ENCODE measurements at regions not wholly inside any gene's neighbourhood (a gene's known extent, or its start where the extent isn't known, plus 50 kb on each side); places are given as distances from the start of the nearest gene placed in this dataset.
"Not testable (repeated sequence)": the region's sequence is repeated elsewhere in the genome, so short reads cannot be mapped to it uniquely, and the experiment has no call there.

- no peak for DNase-seq (ENCODE audit: extremely low spot score)
- WGBS, result 73% methylated on average over 1 of the region's 2 CpGs
- H3K27ac ChIP-seq (replicated peaks in 1 of 4), result no peak overlapping the region
- no peaks in the 10 kb centered on the region for H3K36me3 ChIP-seq
- H3K4me3 ChIP-seq, result no peak overlapping the region
- intact Hi-C loops (cut with DNase I), result no loop called here
- H3K4me1 ChIP-seq, result no peaks in the 10 kb centered on the region
- H3K9me3 ChIP-seq, result no peaks in the 10 kb centered on the region
- no peak for TF ChIP-seq POLR2A (IDR thresholded peaks at IDR 0.05; ENCODE audit: low read depth)
- no peak for TF ChIP-seq EP300 (IDR thresholded peaks at IDR 0.05)
- TF ChIP-seq POLR2AphosphoS5 (IDR thresholded peaks at IDR 0.05), result no peak
- TF ChIP-seq CTCF (IDR thresholded peaks at IDR 0.05), result no peak
- H3K27me3 ChIP-seq, result no peaks in the 10 kb centered on the region
Observed at GRCh38 chr3:6066397-6066796, 794.5 kb upstream of the GRM7 start.

GRCh38 chr3:6066868-6067578 lies 793.9 kb upstream of the GRM7 start:
- H3K9me3 ChIP-seq; H3K27ac ChIP-seq (replicated peaks in 1 of 4); H3K4me3 ChIP-seq; DNase-seq (ENCODE audit: extremely low spot score); intact Hi-C loops (cut with DNase I); H3K4me1 ChIP-seq; H3K36me3 ChIP-seq; H3K27me3 ChIP-seq: not testable (repeated sequence)
- WGBS, result 90% methylated on average over 17 of the region's 17 CpGs

- TF ChIP-seq CTCF (IDR thresholded peaks at IDR 0.05) (no peak), POLR2A (IDR thresholded peaks at IDR 0.05; ENCODE audit: low read depth) (no peak), POLR2AphosphoS5 (IDR thresholded peaks at IDR 0.05) (no peak), EP300 (IDR thresholded peaks at IDR 0.05) (no peak)
Observed at GRCh38 chr3:6074952-6075351, 786.0 kb upstream of the GRM7 start.

GRCh38 chr3:6078436-6078835 lies 782.5 kb upstream of the GRM7 start:
- 59% methylated on average over 4 of the region's 4 CpGs for WGBS
- H3K4me3 ChIP-seq, result no peak overlapping the region
- TF ChIP-seq POLR2AphosphoS5 (IDR thresholded peaks at IDR 0.05) (no peak), CTCF (IDR thresholded peaks at IDR 0.05) (no peak), EP300 (IDR thresholded peaks at IDR 0.05) (no peak), POLR2A (IDR thresholded peaks at IDR 0.05; ENCODE audit: low read depth) (no peak)
- H3K27ac ChIP-seq (replicated peaks in 1 of 4), result no peak overlapping the region
- H3K4me1 ChIP-seq, result no peaks in the 10 kb centered on the region
- no peaks in the 10 kb centered on the region for H3K27me3 ChIP-seq
- no peaks in the 10 kb centered on the region for H3K36me3 ChIP-seq
- no peak for DNase-seq (ENCODE audit: extremely low spot score)
- intact Hi-C loops (cut with DNase I), result no loop called here
- no peaks in the 10 kb centered on the region for H3K9me3 ChIP-seq

More at GRCh38 chr3:6074952-6075351, 786.0 kb upstream of the GRM7 start:
- no peak for DNase-seq (ENCODE audit: extremely low spot score)
- intact Hi-C loops (cut with DNase I), result no loop called here
- no peaks in the 10 kb centered on the region for H3K9me3 ChIP-seq
- no peaks in the 10 kb centered on the region for H3K36me3 ChIP-seq
- H3K4me1 ChIP-seq, result no peaks in the 10 kb centered on the region
- H3K27ac ChIP-seq (replicated peaks in 1 of 4), result no peak overlapping the region
- H3K27me3 ChIP-seq, result no peaks in the 10 kb centered on the region
- WGBS, result 63% methylated on average over 2 of the region's 2 CpGs
- H3K4me3 ChIP-seq, result no peak overlapping the region

GRCh38 chr3:6079011-6079410 lies 781.9 kb upstream of the GRM7 start:
- Histone ChIP-seq H3K27me3 (no peaks in the 10 kb centered on the region), H3K4me3 (no peak overlapping the region), H3K4me1 (no peaks in the 10 kb centered on the region), H3K27ac (replicated peaks in 1 of 4) (no peak overlapping the region), H3K36me3 (no peaks in the 10 kb centered on the region), H3K9me3 (no peaks in the 10 kb centered on the region)
- TF ChIP-seq CTCF (IDR thresholded peaks at IDR 0.05), result no peak
- TF ChIP-seq POLR2A (IDR thresholded peaks at IDR 0.05; ENCODE audit: low read depth), result no peak
- no peak for TF ChIP-seq POLR2AphosphoS5 (IDR thresholded peaks at IDR 0.05)
- TF ChIP-seq EP300 (IDR thresholded peaks at IDR 0.05), result no peak
- 74% methylated on average over 4 of the region's 4 CpGs for WGBS
- no peak for DNase-seq (ENCODE audit: extremely low spot score)
- intact Hi-C loops (cut with DNase I), result no loop called here
